Small intestine (tissue), 7 donors: ENCODE measurements at regions not wholly inside any gene's neighbourhood (a gene's known extent, or its start where the extent isn't known, plus 50 kb on each side); places are given as distances from the start of the nearest gene placed in this dataset.
"Not testable (repeated sequence)": the region's sequence is repeated elsewhere in the genome, so short reads cannot be mapped to it uniquely, and the experiment has no call there.

Experiments used
- DNase-seq, 2 donors: peaks; one replicate each; pipeline versions ENCODE4 v3.0.0 to v3.0.0-alpha.2; 2013
- FAIRE-seq: peaks from 2 replicates; lab custom pipeline; 2012; peaks lifted over from hg19 to GRCh38; lab: Jason Lieb, UNC
- H3K27ac ChIP-seq, 3 donors: one replicate each; pipeline ENCODE4 v1.5.1; 2013; ENCODE audit warnings: low read length in 2 of 3, mild to moderate bottlenecking in 2 of 3, control low read depth in 1 of 3, inconsistent platforms in 1 of 3, low read depth in 1 of 3, moderate library complexity in 1 of 3
- H3K27me3 ChIP-seq, 3 donors: one replicate each; pipeline ENCODE4 v1.6.1; 2013; ENCODE audit warnings: low read length in 3 of 3, inconsistent platforms in 1 of 3; ENCODE audit not compliant: control insufficient read depth in 3 of 3, insufficient read depth in 3 of 3
- H3K36me3 ChIP-seq, 3 donors: one replicate each; pipeline ENCODE4 v1.6.1; 2013; ENCODE audit warnings: low read length in 3 of 3, inconsistent platforms in 1 of 3, low read depth in 1 of 3, mild to moderate bottlenecking in 1 of 3, moderate library complexity in 1 of 3; ENCODE audit not compliant: control insufficient read depth in 3 of 3, insufficient read depth in 2 of 3
- H3K4me1 ChIP-seq, 3 donors: one replicate each; pipeline ENCODE4 v1.6.1; 2013; ENCODE audit warnings: low read length in 2 of 3, inconsistent platforms in 1 of 3, low read depth in 1 of 3, mild to moderate bottlenecking in 1 of 3, moderate library complexity in 1 of 3; ENCODE audit not compliant: control insufficient read depth in 3 of 3, insufficient read depth in 2 of 3
- H3K4me3 ChIP-seq, 3 donors: one replicate each; pipeline ENCODE4 v1.5.1; 2013; ENCODE audit warnings: low read length in 3 of 3, control low read depth in 1 of 3, inconsistent platforms in 1 of 3, low read depth in 1 of 3, mild to moderate bottlenecking in 1 of 3, moderate library complexity in 1 of 3
- H3K9me3 ChIP-seq, 2 donors: one replicate each; pipeline ENCODE4 v1.6.1; 2013; ENCODE audit warnings: low read depth in 1 of 2, low read length in 1 of 2; ENCODE audit not compliant: control insufficient read depth in 2 of 2, insufficient read depth in 1 of 2
- WGBS, 3 donors: extraction: QIAGEN DNeasy Blood & Tissue Kit; methylation state at CpG; one replicate each; pipeline ENCODE4 v1.1.7; 2013; 5-methylcytosine and 5-hydroxymethylcytosine counted together
- donor health status: healthy with polysubstance abuse.
- donor health status: control.
- donor health status: control.
- donor health status: Bipolar disorder and iron deficiency.
- donor health status: healthy.

DNA sequence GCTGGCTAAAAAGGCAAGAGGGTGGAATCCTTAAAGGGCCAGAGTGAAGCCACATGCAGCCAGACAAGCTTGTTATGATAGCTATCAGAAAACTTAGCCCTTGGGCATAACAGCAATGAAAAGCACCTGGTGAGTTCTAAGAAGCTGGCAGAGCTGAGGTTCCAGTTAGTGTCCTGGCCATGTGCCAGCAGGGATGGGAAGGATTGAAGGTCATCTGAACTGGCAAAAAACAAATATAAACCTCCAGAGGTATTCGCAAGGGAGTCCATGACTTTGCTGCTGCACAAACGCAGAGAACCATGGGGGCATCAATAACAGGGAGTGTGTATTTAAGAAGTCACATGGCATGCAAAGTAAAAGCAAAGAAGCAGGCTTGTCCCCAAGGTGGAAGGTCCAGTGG is 208.9 kb downstream of the FAM47A start:
- peaks cover 0 to 3% of the 10 kb centered on the region in 2 donors for H3K9me3 ChIP-seq
- 42 to 70% (median 57%) methylated on average over 2 of the region's 2 CpGs for WGBS, 3 donors
- no peaks in the 10 kb centered on the region for H3K27me3 ChIP-seq
- H3K4me3 ChIP-seq, result no peak overlapping the region
- H3K4me1 ChIP-seq, result no peaks in the 10 kb centered on the region
- no peak for FAIRE-seq
- no peak for DNase-seq
- no peak overlapping the region for H3K27ac ChIP-seq
- no peaks in the 10 kb centered on the region for H3K36me3 ChIP-seq

DNA sequence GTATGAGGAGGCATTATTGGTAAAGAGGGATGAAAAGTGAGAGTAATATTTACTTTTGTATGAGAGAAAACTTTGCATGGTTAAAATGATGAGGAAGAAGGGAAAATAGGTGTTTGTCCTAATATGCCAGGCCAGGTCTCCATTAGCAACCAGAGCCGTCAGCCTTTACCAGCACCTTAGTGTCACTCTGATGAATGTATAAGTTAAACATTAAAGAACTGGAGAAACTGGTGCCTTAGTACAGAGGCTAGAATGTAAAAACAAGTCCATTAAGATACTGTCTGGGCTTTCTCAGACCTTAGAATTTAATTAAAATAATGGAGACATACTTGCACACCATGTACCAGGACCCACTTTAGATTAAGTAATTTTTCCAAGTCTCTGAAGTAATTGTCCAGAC is 222.3 kb downstream of the FAM47A start:
- peak in 1 of 2 donors; percentile 1 for DNase-seq

DNA sequence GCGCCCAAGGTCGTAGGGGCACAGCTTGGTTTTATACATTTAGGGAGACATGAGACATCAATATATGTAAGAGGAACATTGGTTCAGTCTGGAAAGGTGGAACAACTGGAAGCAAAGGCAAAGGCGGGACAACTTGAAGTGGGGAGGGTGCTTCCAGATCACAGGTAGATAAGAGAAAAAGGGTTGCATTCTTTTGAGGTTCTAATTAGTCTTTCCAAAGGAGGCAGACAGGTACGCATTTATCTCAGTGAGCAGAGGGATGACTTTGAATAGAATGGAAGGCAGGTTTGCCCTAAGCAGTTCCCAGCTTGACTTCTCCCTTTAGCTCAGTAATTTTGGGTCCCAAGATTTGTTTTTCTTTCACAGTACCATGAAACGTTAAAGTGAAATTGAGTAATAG is 223.2 kb downstream of the FAM47A start:
- no peak for FAIRE-seq
- 63 to 78% (median 69%) methylated on average over 5 of the region's 5 CpGs for WGBS, 3 donors

More for the DNA sequence above, 222.3 kb downstream of the FAM47A start:
- 12 to 61% (median 41%) methylated on average over 1 of the region's 1 CpG for WGBS, 3 donors
- no peak for FAIRE-seq
- Histone ChIP-seq H3K4me3 (no peak overlapping the region), H3K27ac (no peak overlapping the region), H3K9me3 (no peaks in the 10 kb centered on the region), H3K27me3 (no peaks in the 10 kb centered on the region), H3K4me1 (no peaks in the 10 kb centered on the region), H3K36me3 (no peaks in the 10 kb centered on the region)

DNA sequence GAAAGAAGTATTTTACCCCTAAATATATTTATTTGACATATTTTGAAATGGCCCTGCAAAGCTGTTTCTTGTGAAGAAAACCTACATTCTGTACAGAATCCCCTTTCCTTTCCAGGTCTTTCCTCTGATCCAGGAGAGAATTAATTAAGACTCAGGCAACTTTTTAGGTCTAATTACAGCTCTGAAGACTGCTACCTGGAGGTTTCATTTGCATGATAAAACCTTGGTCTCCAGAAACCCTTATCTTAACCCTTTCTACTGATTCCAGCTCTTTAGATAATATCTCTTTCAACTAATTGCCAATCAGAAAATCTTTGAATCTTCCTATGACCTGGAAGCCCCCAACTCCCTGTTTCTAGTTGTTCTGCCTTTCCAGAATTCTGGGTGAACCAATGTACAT is 224.0 kb downstream of the FAM47A start:
- Histone ChIP-seq H3K27ac (no peak overlapping the region), H3K9me3 (no peaks in the 10 kb centered on the region), H3K4me1 (no peaks in the 10 kb centered on the region), H3K27me3 (no peaks in the 10 kb centered on the region), H3K4me3 (no peak overlapping the region), H3K36me3 (no peaks in the 10 kb centered on the region)
- FAIRE-seq (no peak), DNase-seq (no peak)

More for the DNA sequence above, 223.2 kb downstream of the FAM47A start:
- Histone ChIP-seq H3K27me3 (no peaks in the 10 kb centered on the region), H3K9me3 (no peaks in the 10 kb centered on the region), H3K27ac (no peak overlapping the region), H3K4me1 (no peaks in the 10 kb centered on the region), H3K4me3 (no peak overlapping the region), H3K36me3 (no peaks in the 10 kb centered on the region)
- DNase-seq, result no peak

DNA sequence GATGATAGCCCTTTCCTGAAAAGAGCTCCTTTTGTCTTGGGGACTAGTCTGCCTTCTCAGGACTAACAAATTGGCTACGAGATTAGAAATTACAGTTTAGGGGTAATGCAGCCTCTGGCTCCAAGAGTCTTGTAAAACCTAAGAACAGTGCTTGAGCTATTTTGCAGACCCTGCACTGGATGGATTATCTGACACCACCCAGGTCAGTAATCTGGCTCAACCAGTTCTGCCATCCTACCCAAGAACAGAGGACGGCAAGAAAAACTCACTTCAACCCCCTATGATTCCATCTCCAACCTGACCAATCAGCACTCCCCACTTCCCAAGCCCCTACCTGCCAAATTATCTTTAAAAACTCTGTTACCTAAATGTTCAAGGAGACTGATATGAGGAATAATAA is 225.1 kb downstream of the FAM47A start:
- WGBS, 3 donors, result 28 to 46% (median 43%) methylated on average over 2 of the region's 2 CpGs
- H3K36me3 ChIP-seq, result no peaks in the 10 kb centered on the region
- H3K4me1 ChIP-seq, result no peaks in the 10 kb centered on the region
- FAIRE-seq (no peak), DNase-seq (no peak)
- no peak overlapping the region for H3K4me3 ChIP-seq
- no peak overlapping the region for H3K27ac ChIP-seq
- H3K27me3 ChIP-seq, result no peaks in the 10 kb centered on the region
- H3K9me3 ChIP-seq, result no peaks in the 10 kb centered on the region

DNA sequence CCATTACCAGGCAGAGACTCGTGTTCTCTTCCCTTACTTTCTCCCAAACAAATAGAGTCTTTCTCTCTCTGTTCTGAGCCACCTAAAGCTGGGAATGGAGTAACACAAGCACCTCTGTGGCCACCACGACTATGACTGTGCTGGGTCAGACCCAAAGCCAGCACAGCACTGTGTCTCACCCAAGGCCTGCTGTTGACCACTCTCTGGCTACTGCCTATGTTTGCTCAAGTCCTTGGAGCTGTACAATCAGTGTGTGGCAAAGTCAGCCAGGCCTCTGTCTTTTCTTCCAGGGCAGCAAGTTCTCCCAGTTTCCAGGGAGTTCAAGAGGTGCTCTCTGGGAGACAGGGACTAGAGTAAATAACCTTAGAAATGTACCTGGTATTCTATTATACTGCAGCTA is 239.4 kb downstream of the FAM47A start:
- FAIRE-seq (no peak), DNase-seq (no peak)
- Histone ChIP-seq H3K27ac (no peak overlapping the region), H3K4me3 (no peak overlapping the region), H3K9me3 (no peaks in the 10 kb centered on the region), H3K4me1 (no peaks in the 10 kb centered on the region), H3K36me3 (no peaks in the 10 kb centered on the region), H3K27me3 (no peaks in the 10 kb centered on the region)
- 26 to 76% (median 32%) methylated on average over 2 of the region's 2 CpGs for WGBS, 3 donors

DNA sequence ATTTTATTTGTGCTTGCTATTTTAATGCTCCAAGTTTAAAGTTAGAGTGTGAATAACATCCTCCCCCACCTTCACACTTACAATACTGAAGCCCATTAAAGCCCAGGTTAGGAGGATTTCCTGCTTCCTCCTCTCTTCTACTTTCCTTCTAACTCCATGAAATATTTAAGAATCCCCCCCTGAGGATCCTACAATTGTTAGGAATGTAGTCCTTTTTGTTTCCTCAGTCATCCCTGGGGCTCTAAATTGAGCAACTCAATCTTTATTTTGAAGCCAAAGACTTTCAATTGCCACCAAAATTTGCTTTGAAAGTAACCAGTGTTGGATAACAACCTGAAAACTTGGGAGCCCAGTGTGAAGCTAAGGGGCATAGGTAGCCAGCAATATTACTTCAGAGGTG is 276.9 kb downstream of the FAM47A start:
- Histone ChIP-seq H3K36me3 (no peaks in the 10 kb centered on the region), H3K27me3 (no peaks in the 10 kb centered on the region), H3K4me3 (no peak overlapping the region), H3K4me1 (no peaks in the 10 kb centered on the region), H3K27ac (no peak overlapping the region), H3K9me3 (no peaks in the 10 kb centered on the region)
- DNase-seq, result no peak
- no peak for FAIRE-seq

DNA sequence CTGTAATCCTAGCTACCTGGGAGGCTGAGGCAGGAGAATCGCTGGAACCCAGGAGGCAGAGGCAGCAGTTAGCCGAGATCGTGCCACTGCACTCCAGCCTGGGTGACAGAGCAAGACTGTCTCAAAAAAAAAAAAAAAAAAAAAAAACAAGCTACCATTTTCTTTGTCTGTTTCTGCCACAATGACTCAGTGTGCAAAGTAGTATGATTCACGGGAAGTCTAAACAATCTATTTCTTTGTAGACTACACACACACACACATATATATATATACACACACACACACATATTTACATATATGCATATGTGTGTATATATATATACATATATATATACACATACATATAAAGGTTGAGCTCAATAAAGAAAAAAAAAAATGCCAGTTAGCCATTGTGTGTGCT is 280.0 kb downstream of the FAM47A start:
- WGBS, 3 donors, result 87 to 95% (median 92%) methylated on average over 4 of the region's 4 CpGs
- not testable (repeated sequence) for FAIRE-seq, H3K4me1 ChIP-seq

DNA sequence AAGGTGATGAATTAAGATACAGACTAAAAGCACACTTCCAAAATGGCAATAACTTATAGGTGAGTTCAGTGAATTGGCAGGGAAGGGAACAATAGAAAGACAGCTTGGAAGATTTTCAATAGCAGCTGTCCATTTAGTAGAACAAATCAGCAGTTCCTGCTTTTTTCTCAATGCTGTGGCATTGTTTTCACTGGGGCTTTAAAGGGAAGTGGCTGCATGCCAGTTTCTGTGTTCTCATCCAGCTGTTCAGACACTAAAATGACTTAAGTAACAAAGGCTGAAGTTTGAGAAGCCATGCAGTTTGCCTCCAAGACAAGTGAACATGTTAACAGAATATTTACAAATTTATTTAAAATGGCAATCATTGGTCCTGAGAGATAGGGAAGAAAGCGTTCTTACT is 291.9 kb downstream of the FAM47A start:
- no peaks in the 10 kb centered on the region for H3K9me3 ChIP-seq
- peak in 1 of 2 donors; percentile 1 for DNase-seq
- no peak overlapping the region for H3K27ac ChIP-seq
- no peak for FAIRE-seq
- no peak overlapping the region for H3K4me3 ChIP-seq
- no peaks in the 10 kb centered on the region for H3K4me1 ChIP-seq
- 44 to 69% (median 62%) methylated on average over 1 of the region's 1 CpG for WGBS, 3 donors
- H3K36me3 ChIP-seq, result no peaks in the 10 kb centered on the region
- no peaks in the 10 kb centered on the region for H3K27me3 ChIP-seq

More for the DNA sequence above, 280.0 kb downstream of the FAM47A start:
- H3K4me3 ChIP-seq, H3K27ac ChIP-seq, H3K36me3 ChIP-seq, H3K27me3 ChIP-seq, DNase-seq, H3K9me3 ChIP-seq: not testable (repeated sequence)
